AG10803 (cell line): ENCODE measurements at regions not wholly inside any gene's neighbourhood (a gene's known extent, or its start where the extent isn't known, plus 50 kb on each side); places are given as distances from the start of the nearest gene placed in this dataset.

Experiments used
- DNase-seq: peaks from one replicate; pipeline ENCODE4 v3.0.0; 2010; ENCODE audit warnings: low read depth
- H3K4me3 ChIP-seq: 2 replicates; pipeline ENCODE4 v1.5.1; 2011; ENCODE audit warnings: mild to moderate bottlenecking, low read length, control low read depth
- CTCF ChIP-seq: conservative IDR thresholded peaks from 2 replicates; pipeline ENCODE4 v1.5.1; 2011; ENCODE audit warnings: mild to moderate bottlenecking, low read length, control low read depth, inconsistent platforms

GRCh38 chr6:140697585-140697984 lies 1323.1 kb upstream of the CITED2 start:
- no peak for DNase-seq
- no peak overlapping the region for H3K4me3 ChIP-seq
- TF ChIP-seq CTCF, result no peak

- no peak for DNase-seq
- no peak for TF ChIP-seq CTCF
- H3K4me3 ChIP-seq, result no peak overlapping the region
Measured at GRCh38 chr6:140684776-140685550, 1310.5 kb upstream of the CITED2 start.

- H3K4me3 ChIP-seq, result no peak overlapping the region
- no peak for TF ChIP-seq CTCF
- no peak for DNase-seq
Measured at GRCh38 chr6:140677781-140678528, 1303.5 kb upstream of the CITED2 start.

- no peak for DNase-seq
- H3K4me3 ChIP-seq, result no peak overlapping the region
- no peak for TF ChIP-seq CTCF
Measured at GRCh38 chr6:140671926-140672325, 1297.5 kb upstream of the CITED2 start.

GRCh38 chr6:140670021-140670420 lies 1295.6 kb upstream of the CITED2 start:
- H3K4me3 ChIP-seq, result no peak overlapping the region
- no peak for TF ChIP-seq CTCF
- peak; percentile 37 for DNase-seq

- no peak overlapping the region for H3K4me3 ChIP-seq
- TF ChIP-seq CTCF, result no peak
- peak; percentile 64 for DNase-seq
Measured at GRCh38 chr6:140669321-140669720, 1294.9 kb upstream of the CITED2 start.

GRCh38 chr6:140663772-140664171 lies 1289.3 kb upstream of the CITED2 start:
- H3K4me3 ChIP-seq, result no peak overlapping the region
- no peak for TF ChIP-seq CTCF

More at GRCh38 chr6:140663772-140664171, 1289.3 kb upstream of the CITED2 start:
- DNase-seq, result no peak
